Spleen (tissue), 7 donors: ENCODE measurements at regions not wholly inside any gene's neighbourhood (a gene's known extent, or its start where the extent isn't known, plus 50 kb on each side); places are given as distances from the start of the nearest gene placed in this dataset.
"Not testable (repeated sequence)": the region's sequence is repeated elsewhere in the genome, so short reads cannot be mapped to it uniquely, and the experiment has no call there.

Source experiments
- POLR2A ChIP-seq, 3 donors: fragments of 450-650 bp; IDR thresholded peaks; one replicate each; pipeline ENCODE4 v1.5.1; 2017; ENCODE audit warnings: antibody characterized with exemption in 3 of 3, mild to moderate bottlenecking in 1 of 3
- TF ChIP-seq, protein P1 (sequence below), 11 experiments: fragments of 200-600 bp in 7 of 11; fragments of 450-650 bp in 4 of 11; sonication (generic) in 4 of 11; IDR thresholded peaks in 8 of 11; conservative IDR thresholded peaks in 3 of 11; 1 replicate in 7 of 11; 2 replicates in 4 of 11; pipeline versions ENCODE4 v1.4.0 to v1.8.0; 2016 to 2021; ENCODE audit warnings: antibody characterized with exemption in 11 of 11, inconsistent platforms in 4 of 11, mild to moderate bottlenecking in 1 of 11
- donor health status: DM: no; HTN: no; CAD: no; lungs with moderate emphysema.
- donor health status: DM: no; HTN: no; CAD: no.
- donor health status: DM: no; HTN: no; CAD: no.

DNA sequence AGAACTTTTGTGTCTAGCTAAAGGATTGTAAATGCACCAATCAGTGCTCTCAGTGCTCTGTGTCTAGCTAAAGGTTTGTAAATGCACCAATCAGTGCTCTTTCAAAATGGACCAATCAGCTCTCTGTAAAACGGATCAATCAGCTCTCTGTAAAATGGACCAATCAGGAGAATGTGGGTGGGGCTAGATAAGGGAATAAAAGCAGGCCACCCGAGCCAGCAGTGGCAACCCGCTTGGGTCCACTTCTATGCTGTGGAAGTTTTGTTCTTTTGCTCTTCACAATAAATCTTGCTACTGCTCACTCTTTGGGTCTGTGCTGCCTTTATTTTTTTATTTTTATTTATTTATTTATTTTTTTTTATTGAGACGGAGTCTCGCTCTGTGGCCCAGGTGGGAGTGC, 957.3 kb upstream of the GJE1 start:
- TF ChIP-seq, protein P1, sequence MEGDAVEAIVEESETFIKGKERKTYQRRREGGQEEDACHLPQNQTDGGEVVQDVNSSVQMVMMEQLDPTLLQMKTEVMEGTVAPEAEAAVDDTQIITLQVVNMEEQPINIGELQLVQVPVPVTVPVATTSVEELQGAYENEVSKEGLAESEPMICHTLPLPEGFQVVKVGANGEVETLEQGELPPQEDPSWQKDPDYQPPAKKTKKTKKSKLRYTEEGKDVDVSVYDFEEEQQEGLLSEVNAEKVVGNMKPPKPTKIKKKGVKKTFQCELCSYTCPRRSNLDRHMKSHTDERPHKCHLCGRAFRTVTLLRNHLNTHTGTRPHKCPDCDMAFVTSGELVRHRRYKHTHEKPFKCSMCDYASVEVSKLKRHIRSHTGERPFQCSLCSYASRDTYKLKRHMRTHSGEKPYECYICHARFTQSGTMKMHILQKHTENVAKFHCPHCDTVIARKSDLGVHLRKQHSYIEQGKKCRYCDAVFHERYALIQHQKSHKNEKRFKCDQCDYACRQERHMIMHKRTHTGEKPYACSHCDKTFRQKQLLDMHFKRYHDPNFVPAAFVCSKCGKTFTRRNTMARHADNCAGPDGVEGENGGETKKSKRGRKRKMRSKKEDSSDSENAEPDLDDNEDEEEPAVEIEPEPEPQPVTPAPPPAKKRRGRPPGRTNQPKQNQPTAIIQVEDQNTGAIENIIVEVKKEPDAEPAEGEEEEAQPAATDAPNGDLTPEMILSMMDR (IDR thresholded peaks at IDR 0.05 in 8 of 11, conservative IDR thresholded peaks at IDR 0.05 in 3 of 11) = not testable (repeated sequence)
- TF ChIP-seq POLR2A (IDR thresholded peaks at IDR 0.05) = not testable (repeated sequence)
